ENCODE measurements at regions not wholly inside any gene's neighbourhood (a gene's known extent, or its start where the extent isn't known, plus 50 kb on each side); places are given as distances from the start of the nearest gene placed in this dataset.

- TF ChIP-seq ZNF274 (IDR thresholded peaks at IDR 0.05; ENCODE audit: low read depth, low read length), result no peak
- TF ChIP-seq YY1 (IDR thresholded peaks at IDR 0.05; ENCODE audit: insufficient read depth, insufficient read length), result no peak
Observed at GRCh38 chr3:28191363-28191762, 50.1 kb upstream of the CMC1 start.

Measured in NT2/D1 (cell line).